Stimulated activated CD8-positive, alpha-beta memory T cell treated with anti-CD3 and anti-CD28 coated beads, Interleukin-2, amount 100 ng/mL, for 48 hours (primary cell): ENCODE measurements at regions not wholly inside any gene's neighbourhood (a gene's known extent, or its start where the extent isn't known, plus 50 kb on each side); places are given as distances from the start of the nearest gene placed in this dataset.
"Not testable (repeated sequence)": the region's sequence is repeated elsewhere in the genome, so short reads cannot be mapped to it uniquely, and the experiment has no call there.

ENCODE experiments used
- DNase-seq, 2 donors: peaks; one replicate each; pipeline ENCODE4 v3.0.0-alpha.2; 2020; ENCODE audit warnings: low read depth in 2 of 2

- DNase-seq, result no peak
Measured at GRCh38 chr22:49527611-49528419, 299.9 kb downstream of the BRD1 start.

DNA sequence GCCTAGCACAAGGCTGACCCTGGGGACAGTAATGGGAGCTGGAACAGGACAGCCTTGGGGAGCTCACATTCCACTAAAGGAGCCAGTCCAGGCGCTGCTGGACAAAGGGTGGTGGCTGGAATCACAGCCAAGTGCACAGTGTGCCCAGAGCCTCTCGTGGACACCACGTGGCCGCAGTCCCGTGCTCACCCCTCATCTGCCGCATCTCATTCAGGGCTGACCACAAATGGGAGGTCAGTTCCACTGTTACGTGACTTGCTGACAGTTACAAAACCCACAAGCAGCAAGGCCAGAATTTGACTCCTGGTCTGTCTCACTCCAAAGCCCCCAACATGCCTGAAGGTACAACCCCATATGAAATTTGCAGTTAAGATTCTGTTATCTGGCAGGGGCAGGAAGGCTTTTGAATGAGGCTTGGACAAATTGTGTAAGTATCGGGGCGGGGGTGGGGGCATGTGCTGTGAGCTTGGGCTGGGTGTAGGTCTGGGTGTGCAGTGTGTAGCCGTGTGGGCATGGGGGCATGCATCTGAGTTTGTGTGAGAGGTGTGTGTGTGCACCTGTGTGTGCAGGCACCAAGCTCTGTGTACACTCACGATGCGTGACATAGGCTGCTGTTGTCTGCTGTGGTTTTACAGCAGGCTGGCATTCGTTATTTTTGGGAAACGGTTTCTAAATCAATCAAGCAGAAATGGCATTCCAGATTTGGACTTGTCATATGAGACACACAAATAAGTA is 301.7 kb downstream of the BRD1 start:
- no peak for DNase-seq

GRCh38 chr22:49525360-49525759 is 302.3 kb downstream of the BRD1 start:
- no peak for DNase-seq

- DNase-seq, result no peak
Measured at GRCh38 chr22:49524362-49524761, 303.3 kb downstream of the BRD1 start.

GRCh38 chr22:49523374-49524008 is 304.2 kb downstream of the BRD1 start:
- DNase-seq, result no peak

DNA sequence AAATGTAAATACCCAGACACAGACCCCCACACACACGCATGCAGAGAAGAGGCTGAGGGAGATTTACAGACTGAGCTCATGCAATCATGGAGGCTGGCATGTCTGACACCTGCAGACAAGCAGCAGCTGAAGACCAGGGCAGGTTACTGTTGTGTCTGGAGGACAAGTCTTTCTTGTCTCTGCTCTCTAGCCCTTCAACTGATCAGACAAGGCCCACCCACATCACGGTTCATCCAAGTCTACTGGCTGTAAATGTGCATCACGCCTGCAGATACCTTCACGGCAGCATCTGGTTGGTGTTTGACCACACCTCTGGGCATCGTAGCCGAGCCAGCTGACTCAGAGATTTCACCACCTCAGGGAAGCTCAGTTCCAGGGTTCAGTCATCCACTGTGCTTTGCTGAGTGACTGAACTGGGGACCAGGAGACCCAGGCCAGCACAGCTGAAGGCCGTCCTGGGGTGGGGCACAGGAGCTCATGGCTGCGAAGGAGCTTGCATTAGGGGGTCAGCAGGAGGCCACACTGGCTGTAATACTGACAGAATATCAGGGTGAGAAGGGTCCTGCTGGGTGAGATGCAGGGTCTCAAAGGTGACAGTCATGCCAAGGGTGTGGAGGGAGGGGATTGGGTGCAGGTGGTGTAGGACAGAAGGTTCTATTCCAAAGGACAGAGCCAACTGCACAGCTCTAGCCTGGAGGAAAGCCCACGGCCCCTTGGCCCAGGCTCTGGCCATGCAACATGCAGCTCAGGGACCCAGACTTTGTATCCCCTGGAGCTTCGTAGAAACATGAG is 304.9 kb downstream of the BRD1 start:
- no peak for DNase-seq

GRCh38 chr22:49521787-49522224 is 305.9 kb downstream of the BRD1 start:
- DNase-seq, result no peak

DNA sequence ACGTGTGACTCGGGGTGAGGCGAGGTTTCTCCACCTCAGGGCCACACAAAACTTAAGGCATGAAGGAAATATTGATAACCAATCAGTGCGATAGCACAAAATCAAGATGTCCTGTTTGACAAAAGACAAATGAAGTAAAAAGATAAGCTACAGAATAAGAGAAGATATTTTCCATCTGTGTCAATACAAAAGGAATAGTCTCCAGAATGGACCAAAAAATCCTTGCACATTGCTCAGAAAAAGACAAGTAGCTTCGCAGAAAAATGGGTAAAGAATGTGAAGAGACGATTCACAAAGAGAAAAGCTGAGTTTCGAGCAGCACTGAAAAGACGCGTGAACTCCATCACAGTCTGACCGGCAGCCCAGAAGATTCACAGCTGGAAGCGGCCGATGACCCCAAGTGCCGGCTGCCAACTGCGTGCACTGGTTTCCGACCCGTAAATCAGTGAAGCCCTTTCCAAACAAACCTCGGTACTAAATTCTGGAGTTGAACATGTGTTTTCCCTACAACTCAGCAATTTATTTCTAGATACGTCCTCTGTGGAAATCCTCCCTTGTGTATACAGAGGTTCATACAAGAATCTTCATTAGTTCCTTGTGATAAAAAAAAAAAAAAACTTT is 308.4 kb downstream of the BRD1 start:
- no peak for DNase-seq

DNA sequence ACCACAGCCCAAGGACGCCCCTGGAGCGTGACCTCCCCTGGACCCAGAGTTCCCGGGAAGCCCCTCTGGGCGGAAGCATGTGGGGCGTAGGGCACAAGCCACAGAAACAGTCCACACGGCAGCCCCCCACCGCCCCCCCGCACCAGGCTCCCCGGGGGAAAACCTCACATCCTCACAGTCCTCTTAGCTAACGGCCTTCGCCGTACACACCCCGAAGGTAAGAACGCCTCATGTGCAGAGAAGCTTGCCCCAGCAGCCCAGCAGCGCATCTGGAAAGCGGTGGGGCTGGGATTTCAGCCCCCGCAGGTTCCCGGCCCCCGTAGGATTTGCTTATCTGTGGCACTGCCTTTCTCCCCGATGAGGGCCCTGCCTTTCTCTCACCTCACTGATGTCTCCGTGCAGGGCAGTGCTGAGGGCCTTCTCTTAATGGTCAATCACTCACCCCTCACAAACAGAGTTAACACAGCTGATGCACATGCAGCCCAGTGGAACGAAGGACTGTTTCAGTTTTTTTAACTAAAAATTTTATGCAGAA is 309.2 kb downstream of the BRD1 start:
- no peak for DNase-seq

- no peak for DNase-seq
Measured at GRCh38 chr22:49517667-49518185, 309.9 kb downstream of the BRD1 start.

GRCh38 chr22:49517211-49517610 is 310.5 kb downstream of the BRD1 start:
- no peak for DNase-seq

- no peak for DNase-seq
Measured at GRCh38 chr22:49515475-49515874, 312.2 kb downstream of the BRD1 start.

- DNase-seq, result no peak
Measured at GRCh38 chr22:49514641-49515040, 313.0 kb downstream of the BRD1 start.

- no peak for DNase-seq
Measured at GRCh38 chr22:49514211-49514610, 313.5 kb downstream of the BRD1 start.

GRCh38 chr22:49513358-49513851 is 314.3 kb downstream of the BRD1 start:
- no peak for DNase-seq

GRCh38 chr22:49512487-49513165 is 315.0 kb downstream of the BRD1 start:
- DNase-seq, result no peak

- DNase-seq, result not testable (repeated sequence)
Measured at GRCh38 chr22:49511393-49512189, 316.1 kb downstream of the BRD1 start.

DNA sequence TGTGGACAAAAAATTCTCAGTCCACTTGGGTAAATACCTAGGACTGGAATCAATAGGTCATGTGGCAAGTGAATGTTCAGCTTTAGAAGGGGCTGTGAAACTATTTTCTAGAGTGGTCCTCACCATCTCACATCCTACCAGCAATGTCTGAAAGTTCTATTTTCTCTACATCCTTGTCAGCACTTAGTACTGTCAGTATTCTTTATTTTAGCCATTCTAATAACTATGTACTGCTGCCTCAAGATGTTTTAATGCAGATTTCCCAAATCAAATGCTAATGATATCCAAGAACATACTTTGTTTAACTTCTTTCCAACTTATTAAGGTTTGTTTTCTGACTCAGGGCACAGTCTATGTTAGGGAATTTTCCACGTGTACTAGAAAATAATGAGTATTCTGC is 317.0 kb downstream of the BRD1 start:
- no peak for DNase-seq

DNA sequence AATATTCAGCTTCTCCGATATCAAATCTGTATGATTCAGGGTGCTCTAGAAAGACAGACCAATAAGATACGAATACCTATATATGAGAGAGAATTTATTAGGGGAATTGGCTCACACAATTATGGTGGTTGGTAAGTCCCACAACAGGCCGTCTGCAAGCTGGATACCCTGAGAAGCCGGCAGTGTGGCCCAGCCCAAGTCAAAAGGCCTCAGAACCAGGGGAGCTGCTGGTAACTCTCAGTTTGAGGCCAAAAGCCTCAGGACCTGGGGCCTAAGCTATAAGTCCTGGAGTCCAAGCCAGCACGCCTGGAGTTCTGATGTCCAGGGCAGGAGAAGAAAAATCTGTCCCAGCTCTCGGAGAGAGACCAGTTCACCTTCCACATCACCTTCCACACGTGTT is 318.7 kb downstream of the BRD1 start:
- DNase-seq, result no peak
